SK-N-MC (cell line): ENCODE measurements at regions not wholly inside any gene's neighbourhood (a gene's known extent, or its start where the extent isn't known, plus 50 kb on each side); places are given as distances from the start of the nearest gene placed in this dataset.

Source experiments
- DNase-seq: peaks from one replicate; pipeline ENCODE4 v3.0.0-alpha.2; 2011; ENCODE audit warnings: low read depth, low spot score
- H3K27ac ChIP-seq: fragments of 200-600 bp; sonication (generic); 2 replicates; pipeline ENCODE4 v1.5.1; 2016; ENCODE audit warnings: mixed run types
- H3K36me3 ChIP-seq: fragments of 200-600 bp; sonication (generic); 2 replicates; pipeline ENCODE4 v1.6.1; 2017; ENCODE audit warnings: antibody characterized with exemption, low read length, mixed read lengths; ENCODE audit not compliant: insufficient read depth
- H3K4me3 ChIP-seq: fragments of 200-600 bp; sonication (generic); 2 replicates; pipeline ENCODE4 v1.5.1; 2016
- H3K9ac ChIP-seq: fragments of 200-600 bp; sonication (generic); 2 replicates; pipeline ENCODE4 v1.8.0; 2017; ENCODE audit warnings: mixed run types, mixed read lengths; ENCODE audit not compliant: insufficient read length
- H3K9me3 ChIP-seq: fragments of 200-600 bp; sonication (generic); 2 replicates; pipeline ENCODE4 v1.6.1; 2017; ENCODE audit warnings: low read depth, mild to moderate bottlenecking, antibody characterized with exemption, low read length, moderate library complexity, mixed read lengths
- EZH2 ChIP-seq: fragments of 200-600 bp; sonication (generic); IDR thresholded peaks from one replicate; pipeline ENCODE4 v1.6.1; 2017; ENCODE audit warnings: antibody characterized with exemption
- FOXP2 ChIP-seq: optimal IDR thresholded peaks from 2 replicates; pipeline ENCODE3; 2011; ENCODE audit warnings: mild to moderate bottlenecking, moderate library complexity; ENCODE audit not compliant: insufficient read depth; ENCODE audit errors: extremely low read length, control extremely low read depth
- POLR2AphosphoS5 ChIP-seq: IDR thresholded peaks from 2 replicates; pipeline ENCODE4 v1.6.1; 2012; ENCODE audit warnings: mild to moderate bottlenecking, low read depth, low read length, borderline replicate concordance

- TF ChIP-seq EZH2, result no peak
- no peak for TF ChIP-seq FOXP2
- TF ChIP-seq POLR2AphosphoS5, result no peak
- no peak overlapping the region for H3K27ac ChIP-seq
- no peaks in the 10 kb centered on the region for H3K9me3 ChIP-seq
- H3K4me3 ChIP-seq, result no peak overlapping the region
- no peak overlapping the region for H3K9ac ChIP-seq
- no peaks in the 10 kb centered on the region for H3K36me3 ChIP-seq
- no peak for DNase-seq
Measured at GRCh38 chr6:95357380-95358020, 219.8 kb upstream of the MANEA start.

GRCh38 chr6:95364016-95364604 lies 213.2 kb upstream of the MANEA start:
- Histone ChIP-seq H3K27ac (no peak overlapping the region), H3K36me3 (no peaks in the 10 kb centered on the region), H3K9ac (no peak overlapping the region), H3K9me3 (no peaks in the 10 kb centered on the region), H3K4me3 (no peak overlapping the region)
- peak; percentile 26 for DNase-seq
- no peak for TF ChIP-seq POLR2AphosphoS5
- no peak for TF ChIP-seq FOXP2
- no peak for TF ChIP-seq EZH2

- TF ChIP-seq FOXP2 (no peak), POLR2AphosphoS5 (no peak), EZH2 (no peak)
- Histone ChIP-seq H3K4me3 (no peak overlapping the region), H3K36me3 (no peaks in the 10 kb centered on the region), H3K27ac (no peak overlapping the region), H3K9me3 (no peaks in the 10 kb centered on the region), H3K9ac (no peak overlapping the region)
- no peak for DNase-seq
Measured at GRCh38 chr6:95365454-95365853, 211.9 kb upstream of the MANEA start.

GRCh38 chr6:95366414-95366813 lies 210.9 kb upstream of the MANEA start:
- no peaks in the 10 kb centered on the region for H3K36me3 ChIP-seq
- H3K9ac ChIP-seq, result no peak overlapping the region
- TF ChIP-seq FOXP2, result no peak
- no peak for TF ChIP-seq EZH2
- TF ChIP-seq POLR2AphosphoS5, result no peak
- no peak overlapping the region for H3K4me3 ChIP-seq
- H3K27ac ChIP-seq, result no peak overlapping the region
- H3K9me3 ChIP-seq, result no peaks in the 10 kb centered on the region
- DNase-seq, result no peak

DNA sequence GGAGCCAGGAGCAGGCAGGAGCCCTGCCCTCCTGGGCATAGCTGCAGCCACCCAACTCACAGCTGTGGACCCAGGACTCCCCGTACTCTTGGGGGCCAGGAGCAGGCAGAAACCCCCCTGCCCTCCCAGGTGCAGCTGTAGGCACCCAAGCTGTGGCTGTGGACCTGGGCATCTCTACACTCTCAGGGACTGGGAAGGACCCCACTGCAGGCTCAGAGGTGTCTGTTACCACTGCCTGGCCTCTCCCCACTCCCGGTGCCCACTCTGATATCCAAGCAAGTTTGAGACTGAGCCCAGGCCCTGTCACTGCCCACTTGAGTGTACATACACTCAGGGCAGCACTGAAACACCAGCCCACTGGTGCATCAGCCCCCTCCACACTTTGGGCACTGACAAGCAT lies 193.5 kb upstream of the MANEA start:
- Histone ChIP-seq H3K27ac (no peak overlapping the region), H3K9ac (no peak overlapping the region), H3K36me3 (no peaks in the 10 kb centered on the region), H3K9me3 (no peaks in the 10 kb centered on the region), H3K4me3 (no peak overlapping the region)
- TF ChIP-seq FOXP2 (no peak), EZH2 (no peak), POLR2AphosphoS5 (no peak)
- no peak for DNase-seq

DNA sequence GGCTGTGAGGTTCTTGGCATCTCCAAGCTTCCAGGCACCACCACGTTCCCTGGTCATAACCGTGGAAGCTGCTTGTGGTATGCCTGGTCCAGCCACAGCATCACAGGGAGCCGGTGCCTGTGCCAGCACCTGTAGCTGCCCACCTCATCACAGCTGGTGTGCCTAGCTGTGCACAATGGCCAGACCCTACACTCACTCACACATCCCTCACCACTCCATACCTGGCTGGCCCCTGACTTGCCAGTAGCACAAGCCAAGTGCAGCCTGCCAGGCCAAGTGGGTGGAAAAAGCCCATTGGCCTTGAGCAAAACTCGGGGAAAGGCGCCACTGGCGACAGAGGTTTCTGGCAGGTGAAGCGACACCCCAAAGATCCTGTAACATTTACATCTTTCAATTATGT lies 192.3 kb upstream of the MANEA start:
- H3K4me3 ChIP-seq, result no peak overlapping the region

GRCh38 chr6:95387845-95388244 lies 189.5 kb upstream of the MANEA start:
- DNase-seq, result no peak
- Histone ChIP-seq H3K9ac (no peak overlapping the region), H3K27ac (no peak overlapping the region), H3K4me3 (no peak overlapping the region), H3K9me3 (no peaks in the 10 kb centered on the region), H3K36me3 (no peaks in the 10 kb centered on the region)
- TF ChIP-seq FOXP2 (no peak), POLR2AphosphoS5 (no peak), EZH2 (no peak)

More for the DNA sequence above, 192.3 kb upstream of the MANEA start:
- H3K27ac ChIP-seq, result no peak overlapping the region
- H3K9ac ChIP-seq, result no peak overlapping the region
- TF ChIP-seq FOXP2 (no peak), POLR2AphosphoS5 (no peak), EZH2 (no peak)
- no peak for DNase-seq
- H3K36me3 ChIP-seq, result no peaks in the 10 kb centered on the region
- H3K9me3 ChIP-seq, result no peaks in the 10 kb centered on the region

- Histone ChIP-seq H3K36me3 (no peaks in the 10 kb centered on the region), H3K9ac (no peak overlapping the region), H3K9me3 (no peaks in the 10 kb centered on the region), H3K27ac (no peak overlapping the region), H3K4me3 (no peak overlapping the region)
- TF ChIP-seq POLR2AphosphoS5 (no peak), EZH2 (no peak)
- DNase-seq, result no peak
Measured at GRCh38 chr6:95404777-95405176, 172.6 kb upstream of the MANEA start.

DNA sequence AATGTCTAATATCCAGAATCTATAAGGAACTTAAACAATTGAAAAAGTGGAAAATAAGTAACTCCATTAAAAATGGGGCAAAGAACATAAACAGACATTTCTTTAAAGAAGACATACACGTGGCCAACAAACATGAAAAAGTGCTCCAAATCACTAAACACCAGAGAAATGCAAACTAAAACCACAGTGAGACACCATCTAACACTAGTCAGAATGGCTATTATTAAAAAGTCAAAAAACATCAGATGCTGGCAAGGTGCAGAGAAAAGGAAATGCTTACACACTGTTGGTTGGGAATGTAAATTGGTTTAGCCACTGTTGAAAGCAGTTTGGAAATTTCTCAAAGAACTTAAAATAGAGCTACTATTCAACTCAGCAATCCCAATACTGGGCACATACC lies 169.2 kb upstream of the MANEA start:
- Histone ChIP-seq H3K9me3 (no peaks in the 10 kb centered on the region), H3K4me3 (no peak overlapping the region), H3K27ac (no peak overlapping the region), H3K36me3 (no peaks in the 10 kb centered on the region), H3K9ac (no peak overlapping the region)
- DNase-seq, result no peak
- TF ChIP-seq EZH2 (no peak), POLR2AphosphoS5 (no peak), FOXP2 (no peak)
